CD4-positive, alpha-beta T cell (primary cell): ENCODE measurements at regions not wholly inside any gene's neighbourhood (a gene's known extent, or its start where the extent isn't known, plus 50 kb on each side); places are given as distances from the start of the nearest gene placed in this dataset.

Source experiments
- ATAC-seq: fragments of 200-7000 bp; cut with Tn5 transposase; one replicate; pipeline ENCODE4 v1.10.0; 2022; ENCODE audit warnings: mild to moderate bottlenecking; ENCODE audit not compliant: poor library complexity
- CTCF ChIA-PET: fragments of 350-600 bp; sonication (Branson Sonifier 250); formaldehyde crosslinking; loops from one replicate; lab custom pipeline; 2021; ENCODE audit warnings: antibody characterized with exemption, inconsistent platforms; lab: Charles Lee
- POLR2A ChIA-PET: fragments of 350-600 bp; sonication (Branson Sonifier 250); formaldehyde crosslinking; loops from one replicate; lab custom pipeline; 2021; ENCODE audit warnings: antibody characterized with exemption, inconsistent platforms; lab: Charles Lee
- DNase-seq, 14 experiments: peaks; one replicate each; pipeline ENCODE4 v3.0.0-alpha.2; 2013 to 2020; ENCODE audit warnings: mixed read lengths in 2 of 14
- H3K27ac ChIP-seq, 2 donors: one replicate each; pipeline versions ENCODE4 v1.5.1 to v1.7.0; 2013; ENCODE audit warnings: low read length in 2 of 2, low read depth in 1 of 2, mild to moderate bottlenecking in 1 of 2
- H3K27me3 ChIP-seq, 2 experiments: 1 replicate in 1 of 2; 2 replicates in 1 of 2; pipeline versions ENCODE4 v1.6.1 to v1.7.0; 2013; ENCODE audit warnings: low read length in 2 of 2, control low read depth in 1 of 2, mild to moderate bottlenecking in 1 of 2, moderate library complexity in 1 of 2; ENCODE audit not compliant: insufficient read depth in 2 of 2, control insufficient read depth in 1 of 2
- H3K36me3 ChIP-seq: one replicate; pipeline ENCODE4 v1.6.1; 2013; ENCODE audit warnings: low read length, control low read depth; ENCODE audit not compliant: insufficient read depth
- H3K4me1 ChIP-seq: one replicate; pipeline ENCODE4 v1.6.1; 2013; ENCODE audit warnings: low read length, control low read depth; ENCODE audit not compliant: insufficient read depth
- H3K4me3 ChIP-seq: one replicate; pipeline ENCODE4 v1.5.1; 2013; ENCODE audit warnings: mild to moderate bottlenecking, low read length, moderate library complexity
- H3K9me3 ChIP-seq, 2 experiments: 1 replicate in 1 of 2; 2 replicates in 1 of 2; pipeline versions ENCODE4 v1.6.1 to v1.7.0; 2013; ENCODE audit warnings: low read length in 2 of 2, mild to moderate bottlenecking in 2 of 2, control low read depth in 1 of 2, moderate library complexity in 1 of 2; ENCODE audit not compliant: control insufficient read depth in 1 of 2, insufficient read depth in 1 of 2
- H3K27ac Mint-ChIP-seq: one replicate; pipeline ENCODE4 v1.8.0; 2020; ENCODE audit warnings: mixed read lengths
- H3K27me3 Mint-ChIP-seq: one replicate; pipeline ENCODE4 v1.8.0; 2021; ENCODE audit warnings: mixed read lengths
- H3K36me3 Mint-ChIP-seq: one replicate; pipeline ENCODE4 v1.8.0; 2021; ENCODE audit warnings: low read depth, mixed read lengths
- H3K4me1 Mint-ChIP-seq: one replicate; pipeline ENCODE4 v1.8.0; 2021; ENCODE audit warnings: low read depth, mixed read lengths
- H3K4me3 Mint-ChIP-seq: one replicate; pipeline ENCODE4 v1.8.0; 2020; ENCODE audit warnings: mild to moderate bottlenecking, mixed read lengths
- H3K9me3 Mint-ChIP-seq: one replicate; pipeline ENCODE4 v1.8.0; 2020; ENCODE audit warnings: mixed read lengths
- CTCF ChIP-seq: fragments of 200-600 bp; IDR thresholded peaks from one replicate; pipeline ENCODE4 v1.8.0; 2022; ENCODE audit warnings: antibody characterized with exemption, mild to moderate bottlenecking
- intact Hi-C, 2 experiments: fragments of 100-400 bp; cut with DNase I in 1 of 2; cut with micrococcal nuclease in 1 of 2; formaldehyde crosslinking; loops; one replicate each; pipeline versions ENCODE4 v1.15.1 to v1.9.0; 2023 to 2025; cut with DNase I, micrococcal nuclease

GRCh38 chr3:168371846-168372245, 276.1 kb upstream of the GOLIM4 start:
- no peaks in the 10 kb centered on the region for H3K36me3 Mint-ChIP-seq
- Histone ChIP-seq H3K36me3 (no peaks in the 10 kb centered on the region), H3K27ac (no peak overlapping the region), H3K9me3 (no peaks in the 10 kb centered on the region), H3K4me3 (no peak overlapping the region), H3K27me3 (no peaks in the 10 kb centered on the region), H3K4me1 (no peaks in the 10 kb centered on the region)
- no peaks in the 10 kb centered on the region for H3K27me3 Mint-ChIP-seq
- H3K27ac Mint-ChIP-seq: no peak overlapping the region
- H3K4me3 Mint-ChIP-seq: no peak overlapping the region
- no peak for TF ChIP-seq CTCF
- DNase-seq (no peak), ATAC-seq (no peak)
- intact Hi-C loops: no loop called here
- H3K9me3 Mint-ChIP-seq: no peaks in the 10 kb centered on the region
- CTCF ChIA-PET: no interaction called here
- H3K4me1 Mint-ChIP-seq: no peaks in the 10 kb centered on the region
- POLR2A ChIA-PET: no interaction called here

GRCh38 chr3:168364967-168365366, 269.2 kb upstream of the GOLIM4 start:
- Mint-ChIP-seq H3K27me3 (no peaks in the 10 kb centered on the region), H3K36me3 (no peaks in the 10 kb centered on the region), H3K4me1 (no peaks in the 10 kb centered on the region), H3K4me3 (no peak overlapping the region), H3K27ac (no peak overlapping the region), H3K9me3 (no peaks in the 10 kb centered on the region)
- no peak overlapping the region for H3K27ac ChIP-seq
- intact Hi-C loops: no loop called here
- ChIA-PET CTCF (no interaction called here), POLR2A (no interaction called here)
- no peaks in the 10 kb centered on the region for H3K36me3 ChIP-seq
- H3K9me3 ChIP-seq: no peaks in the 10 kb centered on the region
- no peak for TF ChIP-seq CTCF
- no peaks in the 10 kb centered on the region for H3K4me1 ChIP-seq
- H3K4me3 ChIP-seq: no peak overlapping the region
- ATAC-seq (no peak), DNase-seq (no peak)
- H3K27me3 ChIP-seq: no peaks in the 10 kb centered on the region

- no peaks in the 10 kb centered on the region for H3K36me3 ChIP-seq
- no peaks in the 10 kb centered on the region for H3K4me1 ChIP-seq
- H3K4me3 ChIP-seq: no peak overlapping the region
- no peaks in the 10 kb centered on the region for H3K27me3 ChIP-seq
- no peak for TF ChIP-seq CTCF
- DNase-seq (no peak), ATAC-seq (no peak)
- H3K36me3 Mint-ChIP-seq: no peaks in the 10 kb centered on the region
- H3K9me3 Mint-ChIP-seq: no peaks in the 10 kb centered on the region
- no peak overlapping the region for H3K27ac Mint-ChIP-seq
- H3K4me1 Mint-ChIP-seq: no peaks in the 10 kb centered on the region
- H3K27ac ChIP-seq: no peak overlapping the region
- H3K9me3 ChIP-seq: no peaks in the 10 kb centered on the region
- CTCF ChIA-PET: no interaction called here
- intact Hi-C loops: no loop called here
- POLR2A ChIA-PET: no interaction called here
- no peak overlapping the region for H3K4me3 Mint-ChIP-seq
- no peaks in the 10 kb centered on the region for H3K27me3 Mint-ChIP-seq
Measured at GRCh38 chr3:168362661-168363247, 267.0 kb upstream of the GOLIM4 start.
